Epithelial cell of prostate (primary cell): ENCODE measurements at regions not wholly inside any gene's neighbourhood (a gene's known extent, or its start where the extent isn't known, plus 50 kb on each side); places are given as distances from the start of the nearest gene placed in this dataset.

Source experiments
- DNase-seq: peaks from one replicate; pipeline ENCODE4 v3.0.0-alpha.2; 2011; ENCODE audit warnings: low read depth, low spot score
- H3K27ac ChIP-seq: fragments of 450-650 bp; 2 replicates; pipeline ENCODE4 v1.5.1; 2017; ENCODE audit warnings: mild to moderate bottlenecking

GRCh38 chr6:14606353-14606752 is 488.8 kb downstream of the CD83 start:
- H3K27ac ChIP-seq: no peak overlapping the region
- no peak for DNase-seq

GRCh38 chr6:14610141-14610540 is 492.6 kb downstream of the CD83 start:
- DNase-seq: no peak
- H3K27ac ChIP-seq: no peak overlapping the region

GRCh38 chr6:14612016-14612980 is 494.7 kb downstream of the CD83 start:
- DNase-seq: no peak

GRCh38 chr6:14614631-14615030 is 497.1 kb downstream of the CD83 start:
- no peak for DNase-seq
- H3K27ac ChIP-seq: no peak overlapping the region

More at GRCh38 chr6:14612016-14612980, 494.7 kb downstream of the CD83 start:
- no peak overlapping the region for H3K27ac ChIP-seq

GRCh38 chr6:14616656-14617055 is 499.1 kb downstream of the CD83 start:
- no peak overlapping the region for H3K27ac ChIP-seq
- DNase-seq: no peak

GRCh38 chr6:14618759-14619418 is 501.3 kb downstream of the CD83 start:
- no peak for DNase-seq
- no peak overlapping the region for H3K27ac ChIP-seq

- no peak for DNase-seq
- no peak overlapping the region for H3K27ac ChIP-seq
Observed at GRCh38 chr6:14619419-14619781, 501.8 kb downstream of the CD83 start.

- DNase-seq: no peak
- no peak overlapping the region for H3K27ac ChIP-seq
Observed at GRCh38 chr6:14620522-14620921, 502.9 kb downstream of the CD83 start.

- no peak for DNase-seq
- H3K27ac ChIP-seq: no peak overlapping the region
Observed at GRCh38 chr6:14621518-14621917, 503.9 kb downstream of the CD83 start.

- no peak for DNase-seq
- no peak overlapping the region for H3K27ac ChIP-seq
Observed at GRCh38 chr6:14622085-14622484, 504.5 kb downstream of the CD83 start.

- no peak for DNase-seq
- H3K27ac ChIP-seq: no peak overlapping the region
Observed at GRCh38 chr6:14622909-14623505, 505.4 kb downstream of the CD83 start.

GRCh38 chr6:14625173-14625895 is 507.8 kb downstream of the CD83 start:
- H3K27ac ChIP-seq: no peak overlapping the region
- no peak for DNase-seq

GRCh38 chr6:14626556-14626955 is 509.0 kb downstream of the CD83 start:
- no peak overlapping the region for H3K27ac ChIP-seq
- no peak for DNase-seq

- H3K27ac ChIP-seq: no peak overlapping the region
- no peak for DNase-seq
Observed at GRCh38 chr6:14630016-14630415, 512.4 kb downstream of the CD83 start.

- H3K27ac ChIP-seq: no peak overlapping the region
- no peak for DNase-seq
Observed at GRCh38 chr6:14633479-14633878, 515.9 kb downstream of the CD83 start.

GRCh38 chr6:14634072-14634471 is 516.5 kb downstream of the CD83 start:
- no peak for DNase-seq
- no peak overlapping the region for H3K27ac ChIP-seq

- DNase-seq: no peak
- H3K27ac ChIP-seq: no peak overlapping the region
Observed at GRCh38 chr6:14635195-14635594, 517.6 kb downstream of the CD83 start.

GRCh38 chr6:14635934-14636591 is 518.5 kb downstream of the CD83 start:
- no peak for DNase-seq
- H3K27ac ChIP-seq: no peak overlapping the region

GRCh38 chr6:14638435-14638905 is 520.9 kb downstream of the CD83 start:
- no peak overlapping the region for H3K27ac ChIP-seq
- no peak for DNase-seq
